Cerebellar nuclear complex (tissue), 1 donor: ENCODE measurements at regions not wholly inside any gene's neighbourhood (a gene's known extent, or its start where the extent isn't known, plus 50 kb on each side); places are given as distances from the start of the nearest gene placed in this dataset.
"Not testable (repeated sequence)": the region's sequence is repeated elsewhere in the genome, so short reads cannot be mapped to it uniquely, and the experiment has no call there.

Experiments used
- DNase-seq, 2 experiments: peaks; one replicate each; lab custom pipeline; 2025; lab: John Stamatoyannopoulos, UW

- not testable (repeated sequence) for DNase-seq
These were observed 102.8 kb upstream of the OSBPL11 start for GRCh38 chr3:125697979-125698640.

GRCh38 chr3:125715651-125716050 is 120.4 kb upstream of the OSBPL11 start:
- no peak for DNase-seq

- not testable (repeated sequence) for DNase-seq
These were observed 136.9 kb upstream of the OSBPL11 start for GRCh38 chr3:125732151-125732550.

- DNase-seq, result not testable (repeated sequence)
These were observed 146.9 kb upstream of the OSBPL11 start for GRCh38 chr3:125741991-125742718.

GRCh38 chr3:125742845-125743244 is 147.5 kb upstream of the OSBPL11 start:
- DNase-seq, result not testable (repeated sequence)

GRCh38 chr3:125757050-125757449 is 161.8 kb upstream of the OSBPL11 start:
- DNase-seq, result not testable (repeated sequence)

- DNase-seq, result not testable (repeated sequence)
These were observed 163.4 kb upstream of the OSBPL11 start for GRCh38 chr3:125758641-125759130.

- not testable (repeated sequence) for DNase-seq
These were observed 167.3 kb upstream of the OSBPL11 start for GRCh38 chr3:125762601-125763000.

- DNase-seq, result not testable (repeated sequence)
These were observed 171.1 kb upstream of the OSBPL11 start for GRCh38 chr3:125766285-125766826.

- DNase-seq, result not testable (repeated sequence)
These were observed 171.6 kb upstream of the OSBPL11 start for GRCh38 chr3:125766931-125767330.

- no peak for DNase-seq
These were observed 172.3 kb upstream of the OSBPL11 start for GRCh38 chr3:125767641-125768040.

- not testable (repeated sequence) for DNase-seq
These were observed 173.5 kb upstream of the OSBPL11 start for GRCh38 chr3:125768821-125769220.

GRCh38 chr3:125771506-125771905 is 176.2 kb upstream of the OSBPL11 start:
- not testable (repeated sequence) for DNase-seq

- not testable (repeated sequence) for DNase-seq
These were observed 179.2 kb upstream of the OSBPL11 start for GRCh38 chr3:125774433-125775034.

GRCh38 chr3:125775106-125775505 is 179.8 kb upstream of the OSBPL11 start:
- not testable (repeated sequence) for DNase-seq

- DNase-seq, result not testable (repeated sequence)
These were observed 180.5 kb upstream of the OSBPL11 start for GRCh38 chr3:125775606-125776294.

GRCh38 chr3:125779276-125779675 is 184.0 kb upstream of the OSBPL11 start:
- DNase-seq, result not testable (repeated sequence)

GRCh38 chr3:125779918-125780317 is 184.6 kb upstream of the OSBPL11 start:
- not testable (repeated sequence) for DNase-seq

GRCh38 chr3:125781678-125782077 is 186.4 kb upstream of the OSBPL11 start:
- DNase-seq, result not testable (repeated sequence)

GRCh38 chr3:125790312-125790711 is 178.7 kb upstream of the ROPN1B start:
- DNase-seq, result not testable (repeated sequence)

GRCh38 chr3:125791021-125791420 is 178.0 kb upstream of the ROPN1B start:
- DNase-seq, result not testable (repeated sequence)

- not testable (repeated sequence) for DNase-seq
These were observed 159.0 kb upstream of the ROPN1B start for GRCh38 chr3:125810010-125810409.
